GM23248 (cell line): ENCODE measurements at regions not wholly inside any gene's neighbourhood (a gene's known extent, or its start where the extent isn't known, plus 50 kb on each side); places are given as distances from the start of the nearest gene placed in this dataset.
"Not testable (repeated sequence)": the region's sequence is repeated elsewhere in the genome, so short reads cannot be mapped to it uniquely, and the experiment has no call there.

Experiments used
- DNase-seq: peaks from one replicate; pipeline ENCODE4 v3.0.0-alpha.2; 2015
- H2AFZ ChIP-seq: fragments of 200-600 bp; sonication (generic); 2 replicates; pipeline ENCODE4 v1.6.1; 2016; ENCODE audit warnings: antibody characterized with exemption
- H3F3A ChIP-seq: fragments of 200-600 bp; sonication (generic); 2 replicates; pipeline ENCODE4 v1.6.1; 2016; ENCODE audit warnings: mild to moderate bottlenecking, antibody characterized with exemption, mixed run types; ENCODE audit not compliant: insufficient read depth
- H3K27ac ChIP-seq: fragments of 200-600 bp; sonication (generic); 2 replicates; pipeline ENCODE4 v1.5.1; 2016; ENCODE audit warnings: mild to moderate bottlenecking
- H3K27me3 ChIP-seq: fragments of 200-600 bp; sonication (generic); replicated peaks from 2 replicates; pipeline ENCODE4 v1.6.1; 2016; ENCODE audit warnings: mild to moderate bottlenecking; ENCODE audit not compliant: insufficient read depth
- H3K36me3 ChIP-seq: fragments of 200-600 bp; sonication (generic); 2 replicates; pipeline ENCODE4 v1.6.1; 2016; ENCODE audit warnings: low read depth, mild to moderate bottlenecking
- H3K4me1 ChIP-seq: fragments of 200-600 bp; sonication (generic); 2 replicates; pipeline ENCODE4 v1.6.1; 2016; ENCODE audit warnings: mild to moderate bottlenecking; ENCODE audit not compliant: insufficient read depth
- H3K4me2 ChIP-seq: fragments of 200-600 bp; sonication (generic); one replicate; pipeline ENCODE4 v1.6.1; 2016; ENCODE audit warnings: mild to moderate bottlenecking; ENCODE audit not compliant: unreplicated experiment
- H3K4me3 ChIP-seq: fragments of 200-600 bp; sonication (generic); 2 replicates; pipeline ENCODE4 v1.5.1; 2016; ENCODE audit warnings: mild to moderate bottlenecking
- H3K79me2 ChIP-seq: fragments of 200-600 bp; sonication (generic); 2 replicates; pipeline ENCODE4 v1.6.1; 2016; ENCODE audit warnings: mild to moderate bottlenecking; ENCODE audit not compliant: insufficient read depth
- H3K9ac ChIP-seq: fragments of 200-600 bp; sonication (generic); 2 replicates; pipeline ENCODE4 v1.6.1; 2016; ENCODE audit warnings: mild to moderate bottlenecking
- H3K9me2 ChIP-seq: fragments of 200-600 bp; sonication (generic); 2 replicates; pipeline ENCODE4 v1.6.1; 2016; ENCODE audit warnings: mixed run types, mild to moderate bottlenecking, moderate library complexity; ENCODE audit not compliant: insufficient read depth
- H3K9me3 ChIP-seq: fragments of 200-600 bp; sonication (generic); one replicate; pipeline ENCODE4 v1.6.1; 2017; ENCODE audit warnings: low read depth
- H4K20me1 ChIP-seq: fragments of 200-600 bp; sonication (generic); 2 replicates; pipeline ENCODE4 v1.6.0; 2016; ENCODE audit not compliant: insufficient read depth
- EZH2 ChIP-seq: fragments of 200-600 bp; sonication (generic); IDR thresholded peaks from 2 replicates; pipeline ENCODE4 v1.6.1; 2018; ENCODE audit warnings: antibody characterized with exemption, mild to moderate bottlenecking; ENCODE audit not compliant: insufficient read depth, poor library complexity, severe bottlenecking
- EZH2phosphoT487 ChIP-seq: fragments of 200-600 bp; sonication (generic); IDR thresholded peaks from 2 replicates; pipeline ENCODE4 v1.6.1; 2018; ENCODE audit warnings: antibody characterized with exemption, moderate library complexity, mild to moderate bottlenecking, low read depth; ENCODE audit not compliant: insufficient read depth
- WGBS, 2 experiments: methylation state at CpG; one replicate each; pipeline ENCODE4 v1.1.6; 2015 to 2017; ENCODE audit warnings: low lambda C conversion rate in 2 of 2, low coverage in 1 of 2; ENCODE audit errors: missing lambda C conversion rate in 2 of 2; 5-methylcytosine and 5-hydroxymethylcytosine counted together
- in situ Hi-C: fragments of 300-500 bp; cut with MboI; formaldehyde crosslinking; loops from 2 replicates; pipeline ENCODE4 v1.15.0; 2020

- H3K4me3 ChIP-seq = peak overlapping the region; percentile 34; the same call in 1 of the 2 replicates
- in situ Hi-C loops = no loop called here
- peak; percentile 73 for DNase-seq
- TF ChIP-seq EZH2phosphoT487 (no peak), EZH2 (no peak)
- peak overlapping the region; percentile 45 for H3K27ac ChIP-seq
- peaks cover 20% of the 10 kb centered on the region for H3K4me1 ChIP-seq
- H3K9me3 ChIP-seq = no peaks in the 10 kb centered on the region
- H3K36me3 ChIP-seq = no peaks in the 10 kb centered on the region
- no peaks in the 10 kb centered on the region for H3K79me2 ChIP-seq
- H3F3A ChIP-seq = peaks cover 18% of the 10 kb centered on the region
- no peaks in the 10 kb centered on the region for H3K9me2 ChIP-seq
- H3K4me2 ChIP-seq = peak overlapping the region; percentile 57
- WGBS, 2 experiments = 0 to 8% methylated on average over 2 of the region's 2 CpGs
- H3K9ac ChIP-seq = no peak overlapping the region
- peak overlapping the region; percentile 60; the same call in 1 of the 2 replicates for H2AFZ ChIP-seq
- no peaks in the 10 kb centered on the region for H3K27me3 ChIP-seq
- H4K20me1 ChIP-seq = no peaks in the 10 kb centered on the region
Measured at GRCh38 chrX:46165411-46165810, 379.8 kb downstream of the ZNF674 start.

- no peak for DNase-seq
- no peak overlapping the region for H3K9ac ChIP-seq
- H3K27ac ChIP-seq = no peak overlapping the region
- H2AFZ ChIP-seq = no peak overlapping the region
- no peaks in the 10 kb centered on the region for H3K27me3 ChIP-seq
- 25 to 37% methylated on average over 2 of the region's 2 CpGs for WGBS, 2 experiments
- no peaks in the 10 kb centered on the region for H3K36me3 ChIP-seq
- no peaks in the 10 kb centered on the region for H3K9me3 ChIP-seq
- no peak overlapping the region for H3K4me2 ChIP-seq
- in situ Hi-C loops = no loop called here
- no peaks in the 10 kb centered on the region for H3K9me2 ChIP-seq
- no peaks in the 10 kb centered on the region for H3K79me2 ChIP-seq
- H4K20me1 ChIP-seq = no peaks in the 10 kb centered on the region
- no peak overlapping the region for H3K4me3 ChIP-seq
- H3K4me1 ChIP-seq = no peaks in the 10 kb centered on the region
- no peaks in the 10 kb centered on the region for H3F3A ChIP-seq
- TF ChIP-seq EZH2phosphoT487 (no peak), EZH2 (no peak)
Measured at GRCh38 chrX:46152756-46153155, 392.5 kb downstream of the ZNF674 start.

- H3K27me3 ChIP-seq, in situ Hi-C loops, H3K4me1 ChIP-seq, H3F3A ChIP-seq, H3K9me2 ChIP-seq, H3K36me3 ChIP-seq, DNase-seq, H2AFZ ChIP-seq, H3K4me3 ChIP-seq, H3K9ac ChIP-seq, H3K4me2 ChIP-seq, H4K20me1 ChIP-seq, H3K79me2 ChIP-seq, H3K27ac ChIP-seq, H3K9me3 ChIP-seq: not testable (repeated sequence)
- 70 to 83% methylated on average over 2 to 5 of the region's 5 CpGs for WGBS, 2 experiments
Measured at GRCh38 chrX:46151332-46151731, 393.9 kb downstream of the ZNF674 start.

GRCh38 chrX:46144566-46144965 lies 400.7 kb downstream of the ZNF674 start:
- WGBS, 2 experiments = 41 to 50% methylated on average over 1 of the region's 1 CpG
- no peak overlapping the region for H3K9ac ChIP-seq
- TF ChIP-seq EZH2phosphoT487 = no peak
- TF ChIP-seq EZH2 = no peak
- in situ Hi-C loops = loop anchor here (25.0 kb wide), 1 partner anchor 107 kb away; no protein-coding TSS in a partner anchor
- no peaks in the 10 kb centered on the region for H3K9me2 ChIP-seq
- H3K4me3 ChIP-seq = no peak overlapping the region
- no peaks in the 10 kb centered on the region for H3F3A ChIP-seq
- no peaks in the 10 kb centered on the region for H3K4me1 ChIP-seq
- H3K9me3 ChIP-seq = no peaks in the 10 kb centered on the region
- H3K79me2 ChIP-seq = no peaks in the 10 kb centered on the region
- H3K27me3 ChIP-seq = no peaks in the 10 kb centered on the region
- H3K27ac ChIP-seq = no peak overlapping the region
- H3K36me3 ChIP-seq = no peaks in the 10 kb centered on the region
- no peak overlapping the region for H2AFZ ChIP-seq
- no peak overlapping the region for H3K4me2 ChIP-seq
- H4K20me1 ChIP-seq = no peaks in the 10 kb centered on the region
- no peak for DNase-seq

- TF ChIP-seq EZH2 (no peak), EZH2phosphoT487 (no peak)
- Histone ChIP-seq H3F3A (no peaks in the 10 kb centered on the region), H3K9me3 (no peaks in the 10 kb centered on the region), H3K27ac (no peak overlapping the region), H3K4me1 (no peaks in the 10 kb centered on the region), H3K36me3 (no peaks in the 10 kb centered on the region), H3K9me2 (no peaks in the 10 kb centered on the region), H3K4me2 (no peak overlapping the region), H3K4me3 (no peak overlapping the region), H3K27me3 (no peaks in the 10 kb centered on the region), H2AFZ (no peak overlapping the region), H4K20me1 (no peaks in the 10 kb centered on the region), H3K9ac (no peak overlapping the region), H3K79me2 (no peaks in the 10 kb centered on the region)
- in situ Hi-C loops = loop anchor here (25.0 kb wide), 1 partner anchor 103 kb away; no protein-coding TSS in a partner anchor
- peak; percentile 58 for DNase-seq
- WGBS, 2 experiments = 63 to 89% methylated on average over 2 of the region's 2 CpGs
Measured at GRCh38 chrX:46140272-46140671, 404.9 kb downstream of the ZNF674 start.
